ENCODE measurements at regions not wholly inside any gene's neighbourhood (a gene's known extent, or its start where the extent isn't known, plus 50 kb on each side); places are given as distances from the start of the nearest gene placed in this dataset.

DNA sequence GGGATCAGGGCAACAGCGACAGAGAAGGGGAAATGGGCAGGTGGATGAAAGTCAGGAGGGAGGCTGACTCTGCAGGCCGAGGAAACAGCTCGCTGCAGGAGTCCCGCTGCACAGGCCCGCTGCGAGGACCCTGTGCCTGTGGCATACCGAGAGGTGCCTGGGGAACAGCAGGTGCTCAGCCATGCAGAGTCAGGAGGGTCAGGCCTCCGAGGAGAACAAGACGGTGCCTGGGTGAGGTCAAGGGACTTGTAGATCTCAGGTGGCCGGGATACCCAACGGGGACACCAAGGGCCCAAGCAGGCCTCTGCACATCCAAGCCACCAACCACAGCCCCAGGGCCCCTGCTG is 67.5 kb downstream of the NCOR2 start:
- no peak for TF ChIP-seq POLR2A (IDR thresholded peaks at IDR 0.05)
- TF ChIP-seq, protein P1, sequence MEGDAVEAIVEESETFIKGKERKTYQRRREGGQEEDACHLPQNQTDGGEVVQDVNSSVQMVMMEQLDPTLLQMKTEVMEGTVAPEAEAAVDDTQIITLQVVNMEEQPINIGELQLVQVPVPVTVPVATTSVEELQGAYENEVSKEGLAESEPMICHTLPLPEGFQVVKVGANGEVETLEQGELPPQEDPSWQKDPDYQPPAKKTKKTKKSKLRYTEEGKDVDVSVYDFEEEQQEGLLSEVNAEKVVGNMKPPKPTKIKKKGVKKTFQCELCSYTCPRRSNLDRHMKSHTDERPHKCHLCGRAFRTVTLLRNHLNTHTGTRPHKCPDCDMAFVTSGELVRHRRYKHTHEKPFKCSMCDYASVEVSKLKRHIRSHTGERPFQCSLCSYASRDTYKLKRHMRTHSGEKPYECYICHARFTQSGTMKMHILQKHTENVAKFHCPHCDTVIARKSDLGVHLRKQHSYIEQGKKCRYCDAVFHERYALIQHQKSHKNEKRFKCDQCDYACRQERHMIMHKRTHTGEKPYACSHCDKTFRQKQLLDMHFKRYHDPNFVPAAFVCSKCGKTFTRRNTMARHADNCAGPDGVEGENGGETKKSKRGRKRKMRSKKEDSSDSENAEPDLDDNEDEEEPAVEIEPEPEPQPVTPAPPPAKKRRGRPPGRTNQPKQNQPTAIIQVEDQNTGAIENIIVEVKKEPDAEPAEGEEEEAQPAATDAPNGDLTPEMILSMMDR (IDR thresholded peaks at IDR 0.05) = no peak

Measured in thyroid gland (tissue), 4 donors.